WERI-Rb-1 (cell line): ENCODE measurements at regions not wholly inside any gene's neighbourhood (a gene's known extent, or its start where the extent isn't known, plus 50 kb on each side); places are given as distances from the start of the nearest gene placed in this dataset.
A peak's percentile ranks its signal among the peaks of the same experiment; 100 is the strongest.

ENCODE experiments used
- DNase-seq: peaks from one replicate; pipeline ENCODE4 v3.0.0-alpha.2; 2020
- H3K27ac ChIP-seq: fragments of 250-450 bp; sonication (Bioruptor Pico); 2 replicates; pipeline ENCODE4 v1.5.1; 2020; ENCODE audit warnings: mild to moderate bottlenecking, moderate library complexity
- H3K27me3 ChIP-seq: fragments of 250-450 bp; sonication (Bioruptor Pico); 2 replicates; pipeline ENCODE4 v1.5.1; 2021; ENCODE audit warnings: mild to moderate bottlenecking, low read depth, moderate library complexity; ENCODE audit not compliant: insufficient read depth, severe bottlenecking
- H3K36me3 ChIP-seq: fragments of 250-450 bp; sonication (Bioruptor Pico); 2 replicates; pipeline ENCODE4 v1.5.1; 2020; ENCODE audit warnings: mild to moderate bottlenecking, moderate library complexity
- H3K4me3 ChIP-seq: 2 replicates; pipeline ENCODE4 v1.5.1; 2011; ENCODE audit warnings: low read depth, mild to moderate bottlenecking, control low read depth, low read length
- H3K9me3 ChIP-seq: fragments of 250-450 bp; sonication (Bioruptor Pico); 2 replicates; pipeline ENCODE4 v1.5.1; 2021; ENCODE audit warnings: mild to moderate bottlenecking, moderate library complexity; ENCODE audit not compliant: severe bottlenecking
- CTCF ChIP-seq: IDR thresholded peaks from 2 replicates; pipeline ENCODE4 v1.5.1; 2011; ENCODE audit warnings: low read depth, mild to moderate bottlenecking, control low read depth, inconsistent platforms, low read length

- Histone ChIP-seq H3K4me3 (no peak overlapping the region), H3K27ac (no peak overlapping the region), H3K9me3 (no peaks in the 10 kb centered on the region), H3K27me3 (no peaks in the 10 kb centered on the region), H3K36me3 (no peaks in the 10 kb centered on the region)
- no peak for DNase-seq
- TF ChIP-seq CTCF = no peak
Observed at GRCh38 chr13:95375706-95376105, 74.5 kb upstream of the ABCC4 start.

- no peak for DNase-seq
- no peak for TF ChIP-seq CTCF
- Histone ChIP-seq H3K4me3 (no peak overlapping the region), H3K36me3 (no peaks in the 10 kb centered on the region), H3K27me3 (no peaks in the 10 kb centered on the region), H3K27ac (no peak overlapping the region), H3K9me3 (no peaks in the 10 kb centered on the region)
Observed at GRCh38 chr13:95378603-95379002, 77.4 kb upstream of the ABCC4 start.

GRCh38 chr13:95380468-95381211 is 79.4 kb upstream of the ABCC4 start:
- Histone ChIP-seq H3K27me3 (no peaks in the 10 kb centered on the region), H3K9me3 (no peaks in the 10 kb centered on the region), H3K27ac (no peak overlapping the region; the same call in 1 of the 2 replicates), H3K4me3 (no peak overlapping the region), H3K36me3 (no peaks in the 10 kb centered on the region)
- DNase-seq = peak; percentile 90
- TF ChIP-seq CTCF = peak; percentile 92

GRCh38 chr13:95381212-95381527 is 79.9 kb upstream of the ABCC4 start:
- TF ChIP-seq CTCF = no peak

GRCh38 chr13:95382411-95382810 is 81.2 kb upstream of the ABCC4 start:
- DNase-seq = no peak
- Histone ChIP-seq H3K27ac (no peak overlapping the region), H3K9me3 (no peaks in the 10 kb centered on the region), H3K4me3 (no peak overlapping the region), H3K36me3 (no peaks in the 10 kb centered on the region), H3K27me3 (no peaks in the 10 kb centered on the region)
- no peak for TF ChIP-seq CTCF

More at GRCh38 chr13:95381212-95381527, 79.9 kb upstream of the ABCC4 start:
- no peaks in the 10 kb centered on the region for H3K27me3 ChIP-seq
- H3K27ac ChIP-seq = no peak overlapping the region
- no peak for DNase-seq
- no peak overlapping the region for H3K4me3 ChIP-seq
- no peaks in the 10 kb centered on the region for H3K36me3 ChIP-seq
- H3K9me3 ChIP-seq = no peaks in the 10 kb centered on the region

GRCh38 chr13:95382916-95383315 is 81.7 kb upstream of the ABCC4 start:
- TF ChIP-seq CTCF = no peak
- no peak for DNase-seq
- Histone ChIP-seq H3K9me3 (no peaks in the 10 kb centered on the region), H3K36me3 (no peaks in the 10 kb centered on the region), H3K27ac (no peak overlapping the region), H3K27me3 (no peaks in the 10 kb centered on the region), H3K4me3 (no peak overlapping the region)
